SK-N-SH (cell line): ENCODE measurements at regions not wholly inside any gene's neighbourhood (a gene's known extent, or its start where the extent isn't known, plus 50 kb on each side); places are given as distances from the start of the nearest gene placed in this dataset.

Source experiments
- CTCF ChIA-PET: fragments of 300-600, 350-600 bp; formaldehyde crosslinking; extraction: SDS; loops from one replicate; lab custom pipeline; 2021; lab: Yijun Ruan, JAX
- POLR2A ChIA-PET: fragments of 350-600 bp; sonication (Branson Sonifier 250); formaldehyde crosslinking; extraction: SDS; loops from one replicate; lab custom pipeline; 2020; ENCODE audit warnings: antibody characterized with exemption, inconsistent platforms; lab: Yijun Ruan, JAX
- DNase-seq: peaks from one replicate; pipeline ENCODE4 v3.0.0; 2012
- H2AFZ ChIP-seq: fragments of 200-600 bp; sonication (generic); 2 replicates; pipeline ENCODE4 v1.8.1; 2016; ENCODE audit warnings: antibody characterized with exemption, mild to moderate bottlenecking, low read depth
- H3F3A ChIP-seq: fragments of 200-600 bp; sonication (generic); replicated peaks from 2 replicates; pipeline ENCODE3; 2016; ENCODE audit warnings: antibody characterized with exemption, mild to moderate bottlenecking; ENCODE audit not compliant: insufficient read depth
- H3K27ac ChIP-seq, 2 experiments: fragments of 200-500 bp in 1 of 2; fragments of 200-600 bp in 1 of 2; sonication (Bioruptor generic) in 1 of 2; sonication (generic), shearing (Covaris generic) in 1 of 2; 2 replicates each; pipeline versions ENCODE4 v1.5.1 to v1.6.1; 2014 to 2016; ENCODE audit warnings: low read depth in 2 of 2, inconsistent platforms in 1 of 2, low read length in 1 of 2, mild to moderate bottlenecking in 1 of 2, mixed read lengths in 1 of 2
- H3K27me3 ChIP-seq: fragments of 200-600 bp; sonication (generic), shearing (Covaris generic); 2 replicates; pipeline ENCODE4 v1.6.1; 2016; ENCODE audit warnings: mixed run types; ENCODE audit not compliant: insufficient read depth
- H3K36me3 ChIP-seq, 2 experiments: fragments of 200-500 bp in 1 of 2; fragments of 200-600 bp in 1 of 2; sonication (Bioruptor generic) in 1 of 2; sonication (generic) in 1 of 2; replicated peaks in 1 of 2; 2 replicates each; pipeline versions ENCODE3 to v1.5.1; 2014 to 2016; ENCODE audit warnings: low read length in 1 of 2, mild to moderate bottlenecking in 1 of 2; ENCODE audit not compliant: insufficient read depth in 2 of 2, control insufficient read depth in 1 of 2
- H3K4me1 ChIP-seq, 2 experiments: fragments of 200-500 bp in 1 of 2; fragments of 200-600 bp in 1 of 2; sonication (Bioruptor generic) in 1 of 2; sonication (generic), shearing (Covaris generic) in 1 of 2; 2 replicates each; pipeline versions ENCODE4 v1.5.1 to v1.6.1; 2014 to 2016; ENCODE audit warnings: low read depth in 1 of 2, low read length in 1 of 2, mixed run types in 1 of 2; ENCODE audit not compliant: insufficient read depth in 2 of 2, control insufficient read depth in 1 of 2
- H3K4me2 ChIP-seq: fragments of 200-600 bp; sonication (generic), shearing (Covaris generic); 2 replicates; pipeline ENCODE4 v1.6.1; 2017; ENCODE audit warnings: mixed run types
- H3K4me3 ChIP-seq, 2 experiments: fragments of 200-500 bp in 1 of 2; fragments of 200-600 bp in 1 of 2; sonication (Bioruptor generic) in 1 of 2; sonication (generic), shearing (Covaris generic) in 1 of 2; 2 replicates each; pipeline versions ENCODE4 v1.5.1 to v1.8.1; 2014 to 2016; ENCODE audit warnings: low read depth in 2 of 2, inconsistent platforms in 1 of 2, low read length in 1 of 2, mild to moderate bottlenecking in 1 of 2, mixed read lengths in 1 of 2, moderate library complexity in 1 of 2
- H3K79me2 ChIP-seq: fragments of 200-600 bp; sonication (generic); 2 replicates; pipeline ENCODE4 v1.8.1; 2017; ENCODE audit warnings: mild to moderate bottlenecking; ENCODE audit not compliant: insufficient read depth
- H3K9ac ChIP-seq: fragments of 200-600 bp; sonication (generic); 2 replicates; pipeline ENCODE4 v1.6.1; 2017; ENCODE audit warnings: mixed run types
- H3K9me2 ChIP-seq: fragments of 200-600 bp; sonication (generic); 2 replicates; pipeline ENCODE4 v1.6.1; 2017; ENCODE audit warnings: mixed run types
- H3K9me3 ChIP-seq: fragments of 200-600 bp; sonication (generic); 2 replicates; pipeline ENCODE4 v1.6.1; 2017; ENCODE audit warnings: mixed run types, mild to moderate bottlenecking, moderate library complexity
- H4K20me1 ChIP-seq: fragments of 200-600 bp; sonication (generic); 2 replicates; pipeline ENCODE4 v1.6.1; 2017; ENCODE audit warnings: mild to moderate bottlenecking, mixed run types; ENCODE audit not compliant: insufficient read depth
- CHD2 ChIP-seq: fragments of 150-350 bp; IDR thresholded peaks from 2 replicates; pipeline ENCODE4 v1.6.1; 2018; ENCODE audit warnings: low read length; ENCODE audit not compliant: partially characterized antibody
- ELF1 ChIP-seq: IDR thresholded peaks from 2 replicates; pipeline ENCODE4 v1.4.0; 2012
- EZH2phosphoT487 ChIP-seq: fragments of 200-600 bp; sonication (generic); IDR thresholded peaks from 2 replicates; pipeline ENCODE4 v1.6.1; 2017; ENCODE audit warnings: low read depth, mixed run types, mild to moderate bottlenecking, antibody characterized with exemption, moderate library complexity, borderline replicate concordance
- FOSL2 ChIP-seq: IDR thresholded peaks from 2 replicates; pipeline ENCODE4 v1.4.0; 2012; ENCODE audit warnings: low read depth, mild to moderate bottlenecking, moderate library complexity, borderline replicate concordance
- GABPA ChIP-seq: IDR thresholded peaks from 2 replicates; pipeline ENCODE4 v1.4.0; 2012; ENCODE audit warnings: low read depth, mild to moderate bottlenecking
- GATA2 ChIP-seq: sonication (generic); formaldehyde crosslinking; IDR thresholded peaks from 2 replicates; pipeline ENCODE4 v1.5.0; 2020; ENCODE audit warnings: mild to moderate bottlenecking, missing genetic modification reagents
- MXI1 ChIP-seq: IDR thresholded peaks from 2 replicates; pipeline ENCODE4 v1.6.1; 2012; ENCODE audit warnings: mild to moderate bottlenecking, low read depth, low read length, improper control_type of control experiment
- NRF1 ChIP-seq: IDR thresholded peaks from 2 replicates; pipeline ENCODE4 v1.6.1; 2012; ENCODE audit warnings: low read depth, mild to moderate bottlenecking, low read length
- POLR2AphosphoS5 ChIP-seq: IDR thresholded peaks from 2 replicates; pipeline ENCODE4 v1.6.1; 2012; ENCODE audit warnings: low read depth, low read length
- RAD21 ChIP-seq: IDR thresholded peaks from 2 replicates; pipeline ENCODE4 v1.6.1; 2012; ENCODE audit warnings: mild to moderate bottlenecking, low read length
- RFX5 ChIP-seq: IDR thresholded peaks from 2 replicates; pipeline ENCODE4 v1.6.1; 2012; ENCODE audit warnings: mild to moderate bottlenecking, improper control_type of control experiment, low read length
- RXRA ChIP-seq: IDR thresholded peaks from 2 replicates; pipeline ENCODE4 v1.4.0; 2012; ENCODE audit warnings: low read depth, mild to moderate bottlenecking, borderline replicate concordance
- TAF1 ChIP-seq: IDR thresholded peaks from 2 replicates; pipeline ENCODE4 v1.6.1; 2012; ENCODE audit warnings: low read depth, mild to moderate bottlenecking, low read length, moderate library complexity, borderline replicate concordance
- TCF12 ChIP-seq: IDR thresholded peaks from 2 replicates; pipeline ENCODE4 v1.4.0; 2012
- YY1 ChIP-seq: IDR thresholded peaks from 2 replicates; pipeline ENCODE4 v1.4.0; 2012; ENCODE audit warnings: low read depth, mild to moderate bottlenecking
- WGBS: methylation state at CpG from one replicate; pipeline ENCODE4 v1.1.6; 2017; ENCODE audit warnings: low lambda C conversion rate; 5-methylcytosine and 5-hydroxymethylcytosine counted together
- TF ChIP-seq, protein P1 (sequence below): IDR thresholded peaks from 2 replicates; pipeline ENCODE4; 2012
- TF ChIP-seq, protein P2 (sequence below): IDR thresholded peaks from 2 replicates; pipeline ENCODE4 v1.6.1; 2012; ENCODE audit warnings: mild to moderate bottlenecking, low read depth, low read length, moderate library complexity
- TF ChIP-seq, protein P3 (sequence below): IDR thresholded peaks from 2 replicates; pipeline ENCODE4 v1.4.0; 2012; ENCODE audit warnings: low read depth, borderline replicate concordance

- Histone ChIP-seq H3K36me3 (no peaks in the 10 kb centered on the region), H3K9me2 (no peaks in the 10 kb centered on the region), H3K4me1 (no peaks in the 10 kb centered on the region; a peak in 1 of 4 replicates), H4K20me1 (no peaks in the 10 kb centered on the region), H3K27ac (no peak overlapping the region), H3K79me2 (no peaks in the 10 kb centered on the region), H3K27me3 (no peaks in the 10 kb centered on the region), H3K4me3 (no peak overlapping the region), H3K9ac (no peak overlapping the region), H3K4me2 (no peak overlapping the region), H3F3A (no peaks in the 10 kb centered on the region), H3K9me3 (no peaks in the 10 kb centered on the region), H2AFZ (no peak overlapping the region)
- POLR2A ChIA-PET: no interaction called here
- TF ChIP-seq, protein P1, sequence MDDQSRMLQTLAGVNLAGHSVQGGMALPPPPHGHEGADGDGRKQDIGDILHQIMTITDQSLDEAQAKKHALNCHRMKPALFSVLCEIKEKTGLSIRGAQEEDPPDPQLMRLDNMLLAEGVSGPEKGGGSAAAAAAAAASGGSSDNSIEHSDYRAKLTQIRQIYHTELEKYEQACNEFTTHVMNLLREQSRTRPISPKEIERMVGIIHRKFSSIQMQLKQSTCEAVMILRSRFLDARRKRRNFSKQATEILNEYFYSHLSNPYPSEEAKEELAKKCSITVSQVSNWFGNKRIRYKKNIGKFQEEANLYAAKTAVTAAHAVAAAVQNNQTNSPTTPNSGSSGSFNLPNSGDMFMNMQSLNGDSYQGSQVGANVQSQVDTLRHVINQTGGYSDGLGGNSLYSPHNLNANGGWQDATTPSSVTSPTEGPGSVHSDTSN: no peak
- TF ChIP-seq YY1: no peak
- no peak for TF ChIP-seq POLR2AphosphoS5
- no peak for TF ChIP-seq TCF12
- no peak for TF ChIP-seq CHD2
- no peak for TF ChIP-seq RAD21
- no peak for TF ChIP-seq EZH2phosphoT487
- TF ChIP-seq RFX5: no peak
- no peak for TF ChIP-seq RXRA
- no peak for TF ChIP-seq NRF1
- TF ChIP-seq, protein P2, sequence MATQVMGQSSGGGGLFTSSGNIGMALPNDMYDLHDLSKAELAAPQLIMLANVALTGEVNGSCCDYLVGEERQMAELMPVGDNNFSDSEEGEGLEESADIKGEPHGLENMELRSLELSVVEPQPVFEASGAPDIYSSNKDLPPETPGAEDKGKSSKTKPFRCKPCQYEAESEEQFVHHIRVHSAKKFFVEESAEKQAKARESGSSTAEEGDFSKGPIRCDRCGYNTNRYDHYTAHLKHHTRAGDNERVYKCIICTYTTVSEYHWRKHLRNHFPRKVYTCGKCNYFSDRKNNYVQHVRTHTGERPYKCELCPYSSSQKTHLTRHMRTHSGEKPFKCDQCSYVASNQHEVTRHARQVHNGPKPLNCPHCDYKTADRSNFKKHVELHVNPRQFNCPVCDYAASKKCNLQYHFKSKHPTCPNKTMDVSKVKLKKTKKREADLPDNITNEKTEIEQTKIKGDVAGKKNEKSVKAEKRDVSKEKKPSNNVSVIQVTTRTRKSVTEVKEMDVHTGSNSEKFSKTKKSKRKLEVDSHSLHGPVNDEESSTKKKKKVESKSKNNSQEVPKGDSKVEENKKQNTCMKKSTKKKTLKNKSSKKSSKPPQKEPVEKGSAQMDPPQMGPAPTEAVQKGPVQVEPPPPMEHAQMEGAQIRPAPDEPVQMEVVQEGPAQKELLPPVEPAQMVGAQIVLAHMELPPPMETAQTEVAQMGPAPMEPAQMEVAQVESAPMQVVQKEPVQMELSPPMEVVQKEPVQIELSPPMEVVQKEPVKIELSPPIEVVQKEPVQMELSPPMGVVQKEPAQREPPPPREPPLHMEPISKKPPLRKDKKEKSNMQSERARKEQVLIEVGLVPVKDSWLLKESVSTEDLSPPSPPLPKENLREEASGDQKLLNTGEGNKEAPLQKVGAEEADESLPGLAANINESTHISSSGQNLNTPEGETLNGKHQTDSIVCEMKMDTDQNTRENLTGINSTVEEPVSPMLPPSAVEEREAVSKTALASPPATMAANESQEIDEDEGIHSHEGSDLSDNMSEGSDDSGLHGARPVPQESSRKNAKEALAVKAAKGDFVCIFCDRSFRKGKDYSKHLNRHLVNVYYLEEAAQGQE: no peak
- no peak for TF ChIP-seq GATA2 (CRISPR knock-in tag)
- no peak for TF ChIP-seq MXI1
- TF ChIP-seq FOSL2: no peak
- no peak for TF ChIP-seq GABPA
- no peak for TF ChIP-seq ELF1
- TF ChIP-seq, protein P3, sequence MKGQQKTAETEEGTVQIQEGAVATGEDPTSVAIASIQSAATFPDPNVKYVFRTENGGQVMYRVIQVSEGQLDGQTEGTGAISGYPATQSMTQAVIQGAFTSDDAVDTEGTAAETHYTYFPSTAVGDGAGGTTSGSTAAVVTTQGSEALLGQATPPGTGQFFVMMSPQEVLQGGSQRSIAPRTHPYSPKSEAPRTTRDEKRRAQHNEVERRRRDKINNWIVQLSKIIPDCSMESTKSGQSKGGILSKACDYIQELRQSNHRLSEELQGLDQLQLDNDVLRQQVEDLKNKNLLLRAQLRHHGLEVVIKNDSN: no peak
- TF ChIP-seq TAF1: no peak
- 8% methylated on average over 1 of the region's 1 CpG for WGBS
- CTCF ChIA-PET: no interaction called here
- no peak for DNase-seq
Measured at GRCh38 chr16:80048250-80048649, 447.7 kb upstream of the MAF start.
